HG02588 (cell line): ENCODE measurements at regions not wholly inside any gene's neighbourhood (a gene's known extent, or its start where the extent isn't known, plus 50 kb on each side); places are given as distances from the start of the nearest gene placed in this dataset.

ENCODE experiments used
- ATAC-seq: cut with Tn5 transposase; IDR thresholded peaks from one replicate; pipeline ENCODE4 v1.9.1; 2021; ENCODE audit warnings: mild to moderate bottlenecking, moderate library complexity; ENCODE audit not compliant: unreplicated experiment

DNA sequence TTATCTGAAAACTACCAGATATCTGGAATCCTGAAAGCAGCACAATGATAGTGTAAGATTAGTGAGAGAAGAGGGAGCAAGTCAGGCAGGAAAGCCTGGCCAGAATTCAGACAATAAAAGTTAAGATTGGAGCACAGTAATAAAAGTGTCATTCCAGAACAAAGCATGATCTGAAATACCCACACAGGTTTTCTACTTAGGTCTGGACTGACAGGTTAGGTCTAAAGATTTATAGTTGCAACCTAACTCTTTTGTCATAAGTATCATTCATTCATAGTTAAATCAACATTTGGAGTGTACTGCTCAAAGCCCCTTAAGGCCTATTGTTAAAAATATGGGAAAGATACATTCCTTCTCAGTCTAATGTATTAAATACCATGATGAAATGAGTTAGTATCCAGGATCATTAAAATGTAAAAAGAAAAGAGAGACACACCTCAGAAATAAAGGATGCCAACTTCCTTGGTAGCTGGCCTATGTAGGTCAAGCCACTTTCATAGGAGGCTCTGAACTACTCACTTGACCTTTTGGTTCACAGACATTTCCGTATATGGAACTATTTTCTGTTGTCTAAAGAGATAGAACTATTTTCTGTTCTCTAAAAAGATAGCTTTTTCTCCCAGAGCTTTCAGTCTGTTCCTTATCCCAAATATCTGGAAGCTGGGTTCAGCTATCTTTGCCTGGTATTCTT, 105.2 kb downstream of the FAS start:
- ATAC-seq: no peak

DNA sequence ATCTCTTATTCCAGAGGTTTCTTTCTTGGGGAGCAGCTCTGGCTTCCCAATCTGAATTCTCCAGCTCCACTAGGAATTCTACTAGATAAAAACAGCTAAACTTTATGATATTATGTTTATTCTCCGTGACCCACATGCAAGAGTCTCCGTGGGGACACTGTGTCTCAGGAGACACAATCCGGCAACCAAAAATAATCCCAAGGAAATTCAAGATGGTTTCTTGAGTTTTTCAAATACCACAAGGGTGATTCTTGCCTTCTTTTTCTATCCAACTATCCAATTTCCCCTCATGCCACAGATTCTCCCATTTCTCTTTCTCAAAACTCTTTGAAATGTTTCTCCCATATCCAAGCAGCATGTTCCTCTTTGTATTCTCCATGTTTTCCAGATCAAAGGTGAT, 103.1 kb downstream of the FAS start:
- no peak for ATAC-seq

DNA sequence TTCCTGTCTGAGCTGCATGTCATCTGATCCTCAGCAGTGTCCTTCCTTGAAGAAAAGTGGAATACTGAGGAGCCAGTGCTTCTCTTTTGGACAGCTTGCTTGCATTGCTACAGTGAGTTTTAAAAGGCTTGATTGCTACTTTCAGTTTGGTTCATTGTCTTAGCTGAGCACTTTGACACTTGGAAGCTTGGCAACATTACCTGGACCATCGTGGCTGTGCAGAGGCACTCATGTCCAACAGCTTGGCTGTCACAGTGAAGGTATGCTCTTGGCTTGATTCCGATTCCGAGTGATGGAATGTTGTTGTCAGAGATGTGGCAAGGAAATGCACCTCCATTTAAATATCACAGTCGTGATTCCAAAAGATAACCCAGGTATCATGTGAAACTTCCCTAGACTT, 102.4 kb downstream of the FAS start:
- no peak for ATAC-seq

DNA sequence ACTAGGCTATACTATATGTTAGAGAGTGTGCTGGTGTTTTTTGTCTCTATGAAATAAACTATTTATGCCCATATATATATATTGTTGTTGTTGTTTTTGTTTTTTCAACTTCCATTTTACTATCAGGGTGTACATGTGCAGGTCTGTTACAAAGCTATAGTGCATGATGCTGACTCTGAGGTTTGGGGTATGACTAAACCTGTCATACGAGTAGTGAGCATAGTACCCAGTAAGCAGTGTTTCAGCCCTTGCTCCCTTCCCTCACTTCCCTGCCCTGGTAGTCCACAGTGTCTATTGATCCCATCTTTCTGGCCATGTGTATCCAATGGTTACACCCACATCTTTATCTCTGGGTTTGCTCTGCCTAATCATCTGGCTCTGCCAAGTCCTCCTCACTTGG, 101.8 kb downstream of the FAS start:
- ATAC-seq: no peak

DNA sequence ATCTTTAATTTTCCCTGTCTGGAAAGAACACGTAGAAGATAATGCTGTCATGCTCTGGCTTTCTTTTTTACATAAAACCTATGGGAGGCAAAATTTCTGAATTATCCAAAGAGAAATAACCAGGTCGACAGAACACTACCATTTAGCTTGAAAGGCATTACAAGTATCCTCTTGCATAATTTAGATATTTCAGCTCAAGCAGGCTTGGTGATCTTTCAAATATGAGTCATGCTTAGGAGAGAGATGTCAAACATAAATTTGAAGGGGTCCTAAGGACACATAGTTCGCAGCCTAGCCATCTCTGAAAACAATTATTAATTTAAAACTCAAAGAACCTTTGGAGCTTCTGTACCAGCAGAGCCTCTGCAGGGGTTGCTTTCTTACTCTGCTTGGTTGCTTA, 100.9 kb downstream of the FAS start:
- no peak for ATAC-seq

DNA sequence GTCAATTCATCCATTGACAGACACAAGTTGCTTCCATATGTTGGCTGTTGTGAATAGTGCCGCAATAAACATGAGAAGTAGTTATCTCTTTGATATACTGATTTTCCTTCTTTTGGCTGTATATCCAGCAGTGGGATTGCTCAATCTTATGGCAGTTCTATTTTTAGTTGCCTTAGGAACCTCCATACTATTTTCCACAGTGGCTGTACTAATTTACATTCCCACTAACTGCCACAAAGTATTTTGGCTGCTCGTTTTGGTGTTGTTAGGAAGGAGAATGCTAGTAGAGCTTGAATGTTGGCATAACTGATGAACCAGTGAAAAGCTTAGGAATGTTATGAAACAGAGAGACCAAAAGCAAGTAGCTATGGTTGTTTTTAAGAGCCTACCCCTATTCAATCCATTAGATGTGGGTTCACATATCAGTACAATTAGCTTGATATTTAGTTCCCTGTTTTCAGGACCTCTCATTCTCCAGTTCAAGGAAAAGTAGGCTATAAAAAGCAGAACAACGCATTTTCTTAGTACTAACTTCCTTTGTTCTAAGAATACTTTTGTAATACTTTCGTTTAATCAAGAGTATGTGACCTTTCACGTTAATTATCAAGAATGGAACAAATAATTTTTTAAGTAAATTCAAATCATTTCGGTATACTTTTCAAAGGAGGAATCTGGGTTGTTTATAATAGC, 100.3 kb downstream of the FAS start:
- ATAC-seq: no peak

DNA sequence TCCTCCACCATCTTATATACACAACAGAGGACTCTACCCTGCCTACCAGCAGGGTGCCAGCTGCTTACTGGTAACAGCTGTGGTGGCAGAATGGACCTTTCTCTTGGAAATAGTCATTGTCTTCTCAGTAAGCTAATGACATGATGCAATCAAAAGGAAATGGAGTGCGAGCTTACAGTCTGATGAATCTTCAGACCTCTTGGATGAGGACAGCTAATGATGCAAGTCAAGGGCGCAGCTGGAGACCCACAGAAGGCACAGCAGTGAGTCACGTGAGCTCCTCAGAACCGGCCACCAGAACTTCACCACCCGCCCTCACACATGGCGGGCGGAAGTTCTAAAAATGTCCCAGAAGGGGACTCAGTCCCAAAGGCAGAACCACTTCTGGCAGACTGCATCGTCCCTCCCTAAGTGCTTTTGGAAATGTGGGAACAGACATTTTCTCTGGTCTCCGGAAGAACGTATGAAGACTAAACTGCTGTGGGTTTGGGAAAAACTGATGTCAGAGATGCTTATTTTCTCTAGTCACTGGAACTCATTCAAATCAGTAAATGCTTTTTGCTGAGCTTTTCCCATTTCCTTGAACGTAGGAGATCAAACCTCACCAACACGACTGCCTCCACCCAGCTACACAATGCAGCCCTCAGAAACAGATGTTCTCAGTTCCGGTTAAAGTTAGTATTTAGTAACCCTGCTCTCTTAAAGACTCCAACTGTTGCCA, 96.4 kb downstream of the FAS start:
- ATAC-seq: no peak

DNA sequence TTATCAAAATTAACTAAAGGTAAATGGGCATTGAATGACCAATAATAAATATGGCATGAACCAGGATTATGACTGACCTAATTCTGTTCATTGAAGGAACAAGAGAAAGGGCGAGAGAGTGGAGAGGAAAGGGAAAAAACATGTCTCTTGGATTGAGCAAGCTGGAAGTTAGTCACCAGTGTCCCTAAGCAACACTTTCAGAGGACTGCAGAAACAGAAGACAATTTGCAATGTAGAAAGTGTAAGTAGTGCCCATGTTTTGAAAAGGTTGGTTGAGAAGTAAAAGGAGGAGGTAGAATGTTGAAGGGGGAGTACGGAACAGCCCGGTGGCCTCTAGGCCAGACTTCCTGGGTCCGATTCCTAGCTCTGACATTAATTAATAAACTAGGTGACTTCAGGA, 94.6 kb downstream of the FAS start:
- ATAC-seq: no peak

DNA sequence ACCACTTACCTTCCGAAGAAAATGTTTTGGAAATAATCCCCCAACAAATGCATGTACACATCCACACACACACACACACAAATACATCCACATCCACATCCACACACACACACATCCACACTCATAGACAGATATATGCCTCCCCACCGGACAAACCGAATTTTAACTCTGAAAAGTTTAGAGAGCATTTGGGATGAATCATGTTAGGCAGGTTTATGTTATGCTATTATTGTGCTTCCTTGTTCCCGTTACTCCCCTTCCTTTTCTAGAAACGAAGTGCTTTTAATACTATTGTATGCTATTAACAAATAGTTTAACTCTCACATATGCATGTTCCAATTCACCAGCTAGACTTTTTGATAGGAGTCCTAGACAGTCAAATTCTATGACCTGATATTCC, 91.5 kb downstream of the FAS start:
- no peak for ATAC-seq

DNA sequence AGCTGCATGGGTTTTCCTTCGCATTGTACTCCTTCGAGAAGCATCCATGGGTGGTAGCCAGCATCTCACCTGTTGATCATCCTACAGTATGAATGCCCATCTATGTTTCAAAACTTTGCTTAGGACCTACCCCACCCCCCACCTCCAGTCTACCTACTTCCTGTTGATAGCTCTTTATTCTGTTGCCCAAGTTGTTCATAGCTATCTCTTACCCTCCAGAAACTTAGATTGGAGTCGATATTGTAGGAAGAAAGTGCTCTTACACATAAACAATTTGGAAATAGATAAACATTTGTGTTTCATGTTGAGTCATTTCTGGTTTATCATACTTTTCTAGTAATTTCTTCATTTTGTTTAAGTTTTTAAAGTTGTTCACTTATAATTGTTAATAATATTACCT, 90.1 kb downstream of the FAS start:
- no peak for ATAC-seq

DNA sequence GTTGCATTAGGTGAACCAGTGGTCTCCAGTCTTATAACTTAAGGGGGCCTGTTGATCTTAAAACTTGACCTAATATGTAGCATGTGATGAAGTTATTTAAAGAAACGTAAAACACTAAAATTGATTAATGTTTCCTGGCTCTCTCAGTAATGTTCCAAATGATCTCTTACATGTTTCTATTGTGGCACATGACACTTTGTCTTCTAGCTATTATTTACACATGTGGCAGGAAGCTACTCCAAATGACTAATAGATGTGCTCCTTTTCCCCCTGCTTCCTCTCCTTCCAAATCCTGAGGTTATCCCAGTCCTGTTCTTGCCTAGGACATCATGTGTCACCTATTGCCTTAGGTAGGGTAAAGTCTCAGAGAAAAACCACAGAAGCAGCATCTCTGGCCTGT, 89.4 kb downstream of the FAS start:
- ATAC-seq: no peak

DNA sequence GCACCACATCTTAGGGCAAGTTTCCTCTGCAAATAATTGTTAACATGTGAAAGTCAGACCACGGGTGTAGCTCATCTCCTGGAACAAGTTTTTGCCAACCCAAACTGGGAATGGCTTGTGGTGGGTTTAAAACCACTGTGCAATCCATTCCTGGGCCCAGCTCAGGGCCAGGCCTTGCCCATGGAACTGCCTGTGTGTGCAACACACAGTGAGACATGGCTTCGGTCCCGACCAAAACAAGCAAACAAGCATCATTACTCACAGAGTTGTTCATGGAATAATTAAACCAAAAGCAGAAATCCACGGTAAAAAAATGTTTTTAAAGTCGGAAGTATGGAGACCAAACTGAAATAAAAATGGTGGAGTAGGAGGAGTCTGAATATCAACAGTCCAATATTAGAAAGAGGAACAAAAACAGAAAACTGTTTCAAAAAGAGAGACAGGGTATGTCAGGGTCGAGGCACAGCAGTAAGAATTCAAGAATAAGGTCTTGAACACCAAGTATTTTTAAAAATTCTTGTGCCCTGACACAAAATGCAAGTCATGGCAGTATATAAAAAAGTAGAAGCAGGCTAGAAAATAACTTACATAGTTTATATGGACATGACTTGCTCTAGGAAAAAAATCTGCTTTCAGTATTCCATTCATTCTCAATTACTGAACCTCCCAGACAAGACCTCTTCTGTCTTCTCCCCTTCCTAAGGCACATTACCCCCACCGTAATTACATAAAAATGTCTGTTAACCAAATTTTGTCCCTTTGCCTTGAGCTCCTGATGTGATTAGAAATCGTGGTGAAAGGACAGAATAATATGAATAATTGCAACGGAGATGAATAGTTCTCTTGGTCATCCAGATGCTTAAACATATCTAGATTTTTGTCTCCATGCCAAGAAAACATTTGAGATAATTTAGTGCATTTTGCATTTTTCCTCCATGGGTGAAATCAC, 88.4 kb downstream of the FAS start:
- ATAC-seq: no peak

DNA sequence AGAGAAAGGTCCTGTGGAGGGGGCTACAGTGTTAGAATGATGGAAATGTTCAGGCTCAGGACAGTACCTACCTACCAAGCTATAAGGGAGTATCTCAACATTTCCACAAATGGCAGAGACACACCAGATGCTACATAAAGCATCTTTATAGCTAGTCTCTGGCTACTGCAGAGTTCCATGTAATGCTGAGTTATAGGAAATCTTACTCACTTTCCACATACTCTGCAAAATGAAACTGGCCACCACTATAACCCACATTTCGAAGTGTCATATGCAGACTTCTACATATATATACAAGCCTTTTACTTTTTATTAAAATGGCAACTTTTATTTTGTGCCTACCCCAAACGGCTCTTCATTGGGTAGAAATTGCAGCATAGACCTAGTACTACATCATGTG, 85.5 kb downstream of the FAS start:
- ATAC-seq: no peak

DNA sequence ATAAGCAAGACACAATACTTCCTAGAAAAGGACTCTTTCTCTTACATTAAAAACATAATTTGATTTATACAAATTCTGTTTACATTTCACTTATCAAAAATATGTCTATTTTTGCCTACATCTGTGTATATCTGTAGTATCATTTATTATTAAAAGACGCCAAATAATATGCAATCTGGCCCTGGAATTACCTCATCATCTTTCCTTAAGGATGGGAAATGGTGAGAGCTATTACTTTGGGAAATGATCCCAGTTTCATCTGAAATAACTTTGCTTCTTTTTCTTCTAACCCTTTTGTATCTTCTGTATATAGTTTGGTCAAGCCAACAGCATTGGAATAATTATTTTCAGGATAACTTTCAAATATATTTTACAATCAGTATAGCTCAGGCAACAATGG, 85.0 kb downstream of the FAS start:
- no peak for ATAC-seq

DNA sequence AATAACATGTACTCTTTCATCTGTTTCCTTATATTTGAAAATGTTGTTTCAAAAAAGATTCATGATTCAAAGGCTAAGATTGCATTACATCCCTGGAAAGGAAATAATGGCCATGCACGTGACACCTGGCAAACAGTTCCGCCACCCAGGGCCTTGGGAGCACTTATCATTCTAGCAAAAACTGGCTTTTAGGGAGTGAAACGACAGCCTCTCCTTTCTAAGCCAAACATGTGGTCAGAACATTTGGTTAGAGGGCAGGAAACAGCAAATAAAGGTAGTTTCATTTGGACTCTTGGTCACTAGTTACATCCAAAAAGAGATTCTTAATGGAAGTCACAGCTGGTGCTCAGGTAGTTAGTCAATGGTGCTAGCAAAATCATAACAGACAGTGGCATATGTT, 83.5 kb downstream of the FAS start:
- no peak for ATAC-seq

DNA sequence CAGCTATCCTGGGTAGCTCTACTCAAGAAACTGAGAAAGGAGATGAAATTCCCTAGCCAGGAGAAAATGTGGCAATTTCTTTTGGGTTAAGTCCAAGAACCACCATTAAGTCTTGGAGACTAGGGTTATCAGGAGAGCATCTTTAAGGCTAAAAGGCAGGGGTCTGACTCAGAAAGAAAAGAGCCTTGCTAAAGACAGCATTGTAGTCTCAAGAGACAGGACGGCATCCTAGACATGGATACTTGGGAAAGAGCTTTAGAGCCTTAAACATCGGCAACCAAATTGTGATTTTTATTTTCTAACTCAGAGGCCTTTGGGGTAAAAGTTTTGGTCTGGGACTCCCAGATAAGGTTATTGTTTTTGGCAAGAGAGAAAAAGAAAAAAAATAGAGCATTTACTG, 83.1 kb downstream of the FAS start:
- no peak for ATAC-seq

DNA sequence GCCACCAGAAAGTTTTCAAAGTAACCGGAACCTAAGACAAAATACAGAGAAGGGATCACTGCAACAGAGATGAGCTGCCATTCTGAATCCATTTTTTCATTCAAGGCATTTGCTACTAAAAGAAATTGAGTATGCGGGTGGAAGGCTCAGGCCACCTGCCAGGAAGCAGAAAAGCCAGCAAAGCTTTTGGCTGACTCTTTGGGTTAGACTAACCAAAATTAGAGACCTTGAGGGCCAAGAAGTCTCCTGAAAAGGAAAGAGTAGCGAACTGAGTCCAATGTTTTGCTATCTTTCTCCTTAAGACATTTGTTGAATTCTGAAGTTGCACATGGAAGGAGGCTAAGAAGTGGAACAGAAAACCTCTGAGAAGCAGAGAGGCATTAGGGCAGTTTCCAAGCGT, 79.0 kb downstream of the FAS start:
- ATAC-seq: no peak
